Skeletal muscle satellite cell (primary cell): ENCODE measurements at regions not wholly inside any gene's neighbourhood (a gene's known extent, or its start where the extent isn't known, plus 50 kb on each side); places are given as distances from the start of the nearest gene placed in this dataset.

Source experiments
- H3K27me3 ChIP-seq: 2 replicates; pipeline ENCODE4 v1.7.0; 2013; ENCODE audit warnings: low read length; ENCODE audit not compliant: control insufficient read depth, insufficient read depth
- H3K36me3 ChIP-seq: 2 replicates; pipeline ENCODE4 v1.7.0; 2013; ENCODE audit warnings: mild to moderate bottlenecking, control low read depth, low read length; ENCODE audit not compliant: insufficient read depth
- H3K4me1 ChIP-seq: 2 replicates; pipeline ENCODE4 v1.7.0; 2013; ENCODE audit warnings: low read length; ENCODE audit not compliant: control insufficient read depth, insufficient read depth
- H3K4me2 ChIP-seq: 2 replicates; pipeline ENCODE4 v1.7.0; 2013; ENCODE audit warnings: mild to moderate bottlenecking, low read length
- H3K4me3 ChIP-seq: 2 replicates; pipeline ENCODE4 v1.7.0; 2013; ENCODE audit warnings: low read length
- H3K9ac ChIP-seq: 2 replicates; pipeline ENCODE4 v1.7.0; 2013; ENCODE audit warnings: mild to moderate bottlenecking, low read depth, low read length, moderate library complexity
- H3K9me3 ChIP-seq: replicated peaks from 2 replicates; pipeline ENCODE4 v1.7.0; 2013; ENCODE audit warnings: mild to moderate bottlenecking, control low read depth, low read length

GRCh38 chr14:38350102-38350501 is 94.2 kb upstream of the CLEC14A start:
- H3K4me3 ChIP-seq: no peak overlapping the region
- no peaks in the 10 kb centered on the region for H3K27me3 ChIP-seq
- no peaks in the 10 kb centered on the region for H3K36me3 ChIP-seq
- no peaks in the 10 kb centered on the region for H3K9me3 ChIP-seq
- H3K4me2 ChIP-seq: no peak overlapping the region
- H3K4me1 ChIP-seq: no peaks in the 10 kb centered on the region
- H3K9ac ChIP-seq: no peak overlapping the region

- no peaks in the 10 kb centered on the region for H3K27me3 ChIP-seq
- H3K4me2 ChIP-seq: peak overlapping the region; percentile 57
- no peak overlapping the region for H3K9ac ChIP-seq
- no peak overlapping the region for H3K4me3 ChIP-seq
- peaks cover 45% of the 10 kb centered on the region for H3K4me1 ChIP-seq
- H3K9me3 ChIP-seq: no peaks in the 10 kb centered on the region
- no peaks in the 10 kb centered on the region for H3K36me3 ChIP-seq
Measured at GRCh38 chr14:38342803-38343202, 86.9 kb upstream of the CLEC14A start.

- Histone ChIP-seq H3K9ac (no peak overlapping the region), H3K36me3 (no peaks in the 10 kb centered on the region), H3K4me1 (peaks cover 52% of the 10 kb centered on the region), H3K27me3 (no peaks in the 10 kb centered on the region), H3K4me2 (peak overlapping the region; percentile 29), H3K4me3 (no peak overlapping the region), H3K9me3 (no peaks in the 10 kb centered on the region)
Measured at GRCh38 chr14:38339696-38340095, 83.8 kb upstream of the CLEC14A start.

GRCh38 chr14:38336298-38336697 is 80.4 kb upstream of the CLEC14A start:
- no peak overlapping the region for H3K4me2 ChIP-seq
- peaks cover 32% of the 10 kb centered on the region for H3K4me1 ChIP-seq
- H3K36me3 ChIP-seq: no peaks in the 10 kb centered on the region
- no peak overlapping the region for H3K4me3 ChIP-seq
- no peak overlapping the region for H3K9ac ChIP-seq
- H3K27me3 ChIP-seq: no peaks in the 10 kb centered on the region
- H3K9me3 ChIP-seq: no peaks in the 10 kb centered on the region

- no peaks in the 10 kb centered on the region for H3K9me3 ChIP-seq
- no peak overlapping the region for H3K4me2 ChIP-seq
- H3K4me3 ChIP-seq: no peak overlapping the region
- no peaks in the 10 kb centered on the region for H3K4me1 ChIP-seq
- H3K36me3 ChIP-seq: no peaks in the 10 kb centered on the region
- H3K27me3 ChIP-seq: no peaks in the 10 kb centered on the region
- no peak overlapping the region for H3K9ac ChIP-seq
Measured at GRCh38 chr14:38330275-38330674, 74.4 kb upstream of the CLEC14A start.

GRCh38 chr14:38329246-38329645 is 73.4 kb upstream of the CLEC14A start:
- Histone ChIP-seq H3K9me3 (no peaks in the 10 kb centered on the region), H3K4me1 (no peaks in the 10 kb centered on the region), H3K27me3 (no peaks in the 10 kb centered on the region), H3K4me2 (no peak overlapping the region), H3K4me3 (no peak overlapping the region), H3K36me3 (no peaks in the 10 kb centered on the region), H3K9ac (no peak overlapping the region)

GRCh38 chr14:38316922-38317321 is 61.0 kb upstream of the CLEC14A start:
- Histone ChIP-seq H3K4me3 (no peak overlapping the region), H3K9me3 (no peaks in the 10 kb centered on the region), H3K4me1 (peaks cover 19% of the 10 kb centered on the region), H3K27me3 (no peaks in the 10 kb centered on the region), H3K9ac (no peak overlapping the region), H3K36me3 (no peaks in the 10 kb centered on the region), H3K4me2 (no peak overlapping the region)

- no peak overlapping the region for H3K4me3 ChIP-seq
- H3K4me1 ChIP-seq: peaks cover 35% of the 10 kb centered on the region
- H3K27me3 ChIP-seq: no peaks in the 10 kb centered on the region
- H3K9me3 ChIP-seq: no peaks in the 10 kb centered on the region
- H3K9ac ChIP-seq: no peak overlapping the region
- no peaks in the 10 kb centered on the region for H3K36me3 ChIP-seq
- no peak overlapping the region for H3K4me2 ChIP-seq
Measured at GRCh38 chr14:38311655-38312054, 55.8 kb upstream of the CLEC14A start.

GRCh38 chr14:38310420-38310995 is 54.6 kb upstream of the CLEC14A start:
- H3K4me3 ChIP-seq: no peak overlapping the region

GRCh38 chr14:38309522-38310277 is 53.8 kb upstream of the CLEC14A start:
- H3K4me2 ChIP-seq: no peak overlapping the region
- H3K9ac ChIP-seq: no peak overlapping the region
- no peaks in the 10 kb centered on the region for H3K36me3 ChIP-seq
- no peaks in the 10 kb centered on the region for H3K9me3 ChIP-seq
- peaks cover 35% of the 10 kb centered on the region for H3K4me1 ChIP-seq
- H3K4me3 ChIP-seq: no peak overlapping the region
- no peaks in the 10 kb centered on the region for H3K27me3 ChIP-seq

More at GRCh38 chr14:38310420-38310995, 54.6 kb upstream of the CLEC14A start:
- Histone ChIP-seq H3K9ac (no peak overlapping the region), H3K4me1 (peaks cover 35% of the 10 kb centered on the region), H3K27me3 (no peaks in the 10 kb centered on the region), H3K36me3 (no peaks in the 10 kb centered on the region), H3K4me2 (no peak overlapping the region), H3K9me3 (no peaks in the 10 kb centered on the region)
